Endothelial cell of umbilical vein (primary cell): ENCODE measurements at regions not wholly inside any gene's neighbourhood (a gene's known extent, or its start where the extent isn't known, plus 50 kb on each side); places are given as distances from the start of the nearest gene placed in this dataset.

ENCODE experiments used
- CTCF ChIP-seq, 2 donors: IDR thresholded peaks; 1 replicate in 1 of 2; 2 replicates in 1 of 2; pipeline ENCODE4 v1.5.1; 2011; ENCODE audit warnings: low read length in 2 of 2, mild to moderate bottlenecking in 2 of 2, moderate library complexity in 2 of 2, control low read depth in 1 of 2, inconsistent platforms in 1 of 2, low read depth in 1 of 2; ENCODE audit not compliant: insufficient read depth in 1 of 2; ENCODE audit errors: extremely low read depth in 1 of 2
- EZH2 ChIP-seq: IDR thresholded peaks from 2 replicates; pipeline ENCODE4 v1.6.1; 2012; ENCODE audit warnings: borderline replicate concordance, low read depth, mild to moderate bottlenecking, moderate library complexity, low read length, inconsistent platforms; ENCODE audit not compliant: severe bottlenecking
- FOS ChIP-seq: IDR thresholded peaks from 2 replicates; pipeline ENCODE4 v1.6.1; 2011; ENCODE audit warnings: mild to moderate bottlenecking, low read length, moderate library complexity, borderline replicate concordance; ENCODE audit not compliant: insufficient read depth
- GATA2 ChIP-seq: IDR thresholded peaks from 2 replicates; pipeline ENCODE4 v1.7.0; 2011; ENCODE audit warnings: low read depth, mild to moderate bottlenecking, moderate library complexity, mixed read lengths, low read length; ENCODE audit not compliant: insufficient read length, insufficient read depth
- JUN ChIP-seq: IDR thresholded peaks from 2 replicates; pipeline ENCODE4 v1.6.1; 2011; ENCODE audit warnings: borderline replicate concordance, low read depth; ENCODE audit not compliant: insufficient read length, insufficient read depth
- MYC ChIP-seq: IDR thresholded peaks from one replicate; pipeline ENCODE4 v1.6.1; 2011; ENCODE audit warnings: mild to moderate bottlenecking, low read depth, low read length
- POLR2A ChIP-seq: IDR thresholded peaks from 2 replicates; pipeline ENCODE4 v1.6.1; 2012; ENCODE audit warnings: low read depth, mild to moderate bottlenecking, control low read depth, low read length
- POLR2AphosphoS5 ChIP-seq: IDR thresholded peaks from 2 replicates; pipeline ENCODE4 v1.6.1; 2012; ENCODE audit warnings: low read depth, mild to moderate bottlenecking, control low read depth, low read length, moderate library complexity; ENCODE audit not compliant: insufficient read depth
- TF ChIP-seq, protein P1 (sequence below): IDR thresholded peaks from 2 replicates; pipeline ENCODE4 v1.6.1; 2011; ENCODE audit not compliant: insufficient read depth, insufficient read length

DNA sequence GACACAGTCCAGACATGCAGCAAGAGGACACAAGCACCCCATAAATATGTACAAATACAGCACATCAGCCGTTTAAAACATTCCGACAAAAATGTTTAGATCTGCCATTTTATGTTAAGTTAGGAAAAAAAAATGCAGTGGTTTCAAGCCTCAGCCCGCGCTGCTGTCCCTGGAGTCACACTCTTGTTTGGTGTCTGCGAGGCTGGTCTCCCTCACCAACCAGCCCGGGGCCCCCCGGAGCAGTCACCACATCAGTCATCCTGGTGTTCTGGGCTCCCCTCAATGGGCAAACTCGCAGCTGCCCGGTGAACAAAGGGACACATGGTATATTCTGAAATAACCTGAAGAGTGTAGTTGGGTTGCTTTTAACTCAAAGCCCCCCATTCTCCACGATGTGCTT lies 1022.2 kb downstream of the BRD1 start:
- TF ChIP-seq POLR2A (no peak), CTCF (IDR thresholded peaks at IDR 0.05; ENCODE audit: extremely low read depth in 1 of 2, insufficient read depth in 1 of 2, low read depth in 1 of 2, low read length in 2 of 2) (no peak), POLR2AphosphoS5 (no peak), EZH2 (no peak), MYC (no peak), JUN (no peak), GATA2 (no peak), FOS (no peak)
- TF ChIP-seq, protein P1, sequence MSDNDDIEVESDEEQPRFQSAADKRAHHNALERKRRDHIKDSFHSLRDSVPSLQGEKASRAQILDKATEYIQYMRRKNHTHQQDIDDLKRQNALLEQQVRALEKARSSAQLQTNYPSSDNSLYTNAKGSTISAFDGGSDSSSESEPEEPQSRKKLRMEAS = no peak
